ENCODE measurements at regions not wholly inside any gene's neighbourhood (a gene's known extent, or its start where the extent isn't known, plus 50 kb on each side); places are given as distances from the start of the nearest gene placed in this dataset.
"Not testable (repeated sequence)": the region's sequence is repeated elsewhere in the genome, so short reads cannot be mapped to it uniquely, and the experiment has no call there.

DNA sequence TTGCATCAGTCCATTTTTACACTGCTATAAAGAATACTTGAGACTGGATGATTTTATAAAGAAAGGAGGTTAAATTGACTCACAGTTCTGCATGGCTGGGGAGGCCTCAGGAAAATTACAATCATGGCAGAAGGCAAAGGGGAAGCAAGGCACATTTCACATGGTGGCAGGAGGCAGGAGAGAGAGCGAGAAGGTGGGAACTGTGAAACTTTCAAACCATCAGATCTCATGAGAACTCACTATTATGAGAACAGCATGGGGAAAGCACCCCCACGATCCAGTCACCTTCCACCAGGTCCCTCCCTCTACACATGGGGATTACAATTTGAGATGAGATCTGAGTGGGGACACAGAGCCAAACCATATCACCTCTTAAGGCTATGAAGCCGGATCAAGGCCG is 441.0 kb upstream of the CBLB start:
- TF ChIP-seq, protein P1, sequence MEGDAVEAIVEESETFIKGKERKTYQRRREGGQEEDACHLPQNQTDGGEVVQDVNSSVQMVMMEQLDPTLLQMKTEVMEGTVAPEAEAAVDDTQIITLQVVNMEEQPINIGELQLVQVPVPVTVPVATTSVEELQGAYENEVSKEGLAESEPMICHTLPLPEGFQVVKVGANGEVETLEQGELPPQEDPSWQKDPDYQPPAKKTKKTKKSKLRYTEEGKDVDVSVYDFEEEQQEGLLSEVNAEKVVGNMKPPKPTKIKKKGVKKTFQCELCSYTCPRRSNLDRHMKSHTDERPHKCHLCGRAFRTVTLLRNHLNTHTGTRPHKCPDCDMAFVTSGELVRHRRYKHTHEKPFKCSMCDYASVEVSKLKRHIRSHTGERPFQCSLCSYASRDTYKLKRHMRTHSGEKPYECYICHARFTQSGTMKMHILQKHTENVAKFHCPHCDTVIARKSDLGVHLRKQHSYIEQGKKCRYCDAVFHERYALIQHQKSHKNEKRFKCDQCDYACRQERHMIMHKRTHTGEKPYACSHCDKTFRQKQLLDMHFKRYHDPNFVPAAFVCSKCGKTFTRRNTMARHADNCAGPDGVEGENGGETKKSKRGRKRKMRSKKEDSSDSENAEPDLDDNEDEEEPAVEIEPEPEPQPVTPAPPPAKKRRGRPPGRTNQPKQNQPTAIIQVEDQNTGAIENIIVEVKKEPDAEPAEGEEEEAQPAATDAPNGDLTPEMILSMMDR (conservative IDR thresholded peaks at IDR 0.05; ENCODE audit: low read length), result not testable (repeated sequence)
- TF ChIP-seq EZH2phosphoT487 (IDR thresholded peaks at IDR 0.05; ENCODE audit: borderline replicate concordance), result not testable (repeated sequence)
